ENCODE measurements at regions not wholly inside any gene's neighbourhood (a gene's known extent, or its start where the extent isn't known, plus 50 kb on each side); places are given as distances from the start of the nearest gene placed in this dataset.

- Histone ChIP-seq H3K79me2 (ENCODE audit: insufficient read depth, low read length) (no peaks in the 10 kb centered on the region), H2BK12ac (ENCODE audit: insufficient read length, low read depth, low read length) (no peak overlapping the region), H3K14ac (ENCODE audit: insufficient read depth, low read length) (no peak overlapping the region), H3K4me1 (ENCODE audit: insufficient read depth, low read length) (no peaks in the 10 kb centered on the region), H3K27me3 (ENCODE audit: insufficient read depth, low read length) (no peaks in the 10 kb centered on the region), H3K79me1 (ENCODE audit: insufficient read depth, low read depth, low read length, poor library complexity, severe bottlenecking) (no peaks in the 10 kb centered on the region), H2BK15ac (ENCODE audit: low read depth, low read length) (no peak overlapping the region), H3K4ac (ENCODE audit: low read depth, low read length) (no peak overlapping the region), H3K9ac (ENCODE audit: extremely low read depth, insufficient read length, low read length) (no peak overlapping the region), H2BK5ac (ENCODE audit: insufficient read length, low read length) (no peak overlapping the region), H3K4me2 (ENCODE audit: insufficient read depth, insufficient read length, low read length) (no peak overlapping the region), H3K27ac (ENCODE audit: insufficient read length, low read depth, low read length) (no peak overlapping the region), H3K56ac (ENCODE audit: insufficient read length, low read depth, low read length) (no peak overlapping the region), H3T11ph (ENCODE audit: low read length) (no peak overlapping the region), H4K20me1 (ENCODE audit: control insufficient read depth, insufficient read depth, insufficient read length) (no peaks in the 10 kb centered on the region), H3K23ac (ENCODE audit: insufficient read length, low read depth, low read length) (no peak overlapping the region), H3K23me2 (ENCODE audit: insufficient read length, low read depth, low read length, poor library complexity, severe bottlenecking) (no peaks in the 10 kb centered on the region), H2AK5ac (ENCODE audit: insufficient read length, low read length) (no peak overlapping the region), H4K5ac (ENCODE audit: insufficient read length, low read depth, low read length) (no peak overlapping the region), H2BK120ac (ENCODE audit: low read depth, low read length, poor library complexity, severe bottlenecking) (no peak overlapping the region), H4K91ac (ENCODE audit: insufficient read length, low read depth, low read length) (no peak overlapping the region), H2AFZ (ENCODE audit: low read length) (no peak overlapping the region), H2BK20ac (ENCODE audit: low read depth, low read length, poor library complexity, severe bottlenecking) (no peak overlapping the region), H4K8ac (replicated peaks; ENCODE audit: insufficient read length, low read depth, low read length) (no peak overlapping the region), H3K9me3 (ENCODE audit: control insufficient read depth, low read depth, low read length) (no peaks in the 10 kb centered on the region), H3K18ac (ENCODE audit: insufficient read length, low read depth, low read length) (no peak overlapping the region)
- no peak for DNase-seq
- Mint-ChIP-seq H3K36me3 (ENCODE audit: insufficient read depth in 1 of 3, low read depth in 3 of 3) (no peaks in the 10 kb centered on the region), H3K4me3 (no peak overlapping the region), H3K27me3 (ENCODE audit: low read depth) (no peaks in the 10 kb centered on the region; the same call in 1 of the 2 replicates), H3K9me3 (no peaks in the 10 kb centered on the region), H3K27ac (no peak overlapping the region), H3K4me1 (peaks cover 7 to 13% of the 10 kb centered on the region in 2 experiments)
- TF ChIP-seq CTCF (conservative IDR thresholded peaks at IDR 0.05) = no peak
- WGBS (ENCODE audit: extremely low coverage, insufficient read length, low lambda C conversion rate) = no CpG with 5 or more reads among the region's 1 CpG
These were observed 1225.9 kb upstream of the MAP3K7 start for GRCh38 chr6:91812596-91813274.

Measured in H9 (cell line).